ENCODE measurements at regions not wholly inside any gene's neighbourhood (a gene's known extent, or its start where the extent isn't known, plus 50 kb on each side); places are given as distances from the start of the nearest gene placed in this dataset.

- Histone ChIP-seq H3K36me3 (ENCODE audit: insufficient read depth, low read length) (no peaks in the 10 kb centered on the region), H3K4me3 (ENCODE audit: low read depth, low read length, poor library complexity, severe bottlenecking) (no peak overlapping the region), H4K20me1 (ENCODE audit: insufficient read depth, low read length) (no peaks in the 10 kb centered on the region), H3K4me1 (ENCODE audit: insufficient read depth, low read length, poor library complexity, severe bottlenecking) (no peaks in the 10 kb centered on the region), H3K27ac (ENCODE audit: low read depth, low read length, poor library complexity, severe bottlenecking) (no peak overlapping the region), H2AFZ (ENCODE audit: low read length) (no peak overlapping the region), H3K9me3 (ENCODE audit: low read length) (no peaks in the 10 kb centered on the region), H3K79me2 (ENCODE audit: insufficient read depth, low read depth, low read length) (no peaks in the 10 kb centered on the region), H3K9me2 (ENCODE audit: insufficient read depth, low read length) (no peaks in the 10 kb centered on the region), H3K4me2 (ENCODE audit: low read length) (no peak overlapping the region)
- no peak for TF ChIP-seq EZH2phosphoT487 (IDR thresholded peaks at IDR 0.05; ENCODE audit: borderline replicate concordance, low read depth, low read length)
- TF ChIP-seq, protein P1, sequence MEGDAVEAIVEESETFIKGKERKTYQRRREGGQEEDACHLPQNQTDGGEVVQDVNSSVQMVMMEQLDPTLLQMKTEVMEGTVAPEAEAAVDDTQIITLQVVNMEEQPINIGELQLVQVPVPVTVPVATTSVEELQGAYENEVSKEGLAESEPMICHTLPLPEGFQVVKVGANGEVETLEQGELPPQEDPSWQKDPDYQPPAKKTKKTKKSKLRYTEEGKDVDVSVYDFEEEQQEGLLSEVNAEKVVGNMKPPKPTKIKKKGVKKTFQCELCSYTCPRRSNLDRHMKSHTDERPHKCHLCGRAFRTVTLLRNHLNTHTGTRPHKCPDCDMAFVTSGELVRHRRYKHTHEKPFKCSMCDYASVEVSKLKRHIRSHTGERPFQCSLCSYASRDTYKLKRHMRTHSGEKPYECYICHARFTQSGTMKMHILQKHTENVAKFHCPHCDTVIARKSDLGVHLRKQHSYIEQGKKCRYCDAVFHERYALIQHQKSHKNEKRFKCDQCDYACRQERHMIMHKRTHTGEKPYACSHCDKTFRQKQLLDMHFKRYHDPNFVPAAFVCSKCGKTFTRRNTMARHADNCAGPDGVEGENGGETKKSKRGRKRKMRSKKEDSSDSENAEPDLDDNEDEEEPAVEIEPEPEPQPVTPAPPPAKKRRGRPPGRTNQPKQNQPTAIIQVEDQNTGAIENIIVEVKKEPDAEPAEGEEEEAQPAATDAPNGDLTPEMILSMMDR (conservative IDR thresholded peaks at IDR 0.05; ENCODE audit: low read length): no peak
- POLR2A ChIA-PET: interaction anchor here (1.5 kb wide), 1 partner anchor 10 kb away, joined by 3 read pairs; no protein-coding TSS in a partner anchor
- CTCF ChIA-PET (ENCODE audit: unreplicated experiment): no interaction called here
- DNase-seq (ENCODE audit: low spot score): no peak
- intact Hi-C loops (cut with micrococcal nuclease; ENCODE audit: unreplicated experiment): no loop called here
- BruUV-seq (replicated peaks): no TSS peak
Observed at GRCh38 chr15:46328821-46329220, 694.0 kb downstream of the SQOR start.

DNA sequence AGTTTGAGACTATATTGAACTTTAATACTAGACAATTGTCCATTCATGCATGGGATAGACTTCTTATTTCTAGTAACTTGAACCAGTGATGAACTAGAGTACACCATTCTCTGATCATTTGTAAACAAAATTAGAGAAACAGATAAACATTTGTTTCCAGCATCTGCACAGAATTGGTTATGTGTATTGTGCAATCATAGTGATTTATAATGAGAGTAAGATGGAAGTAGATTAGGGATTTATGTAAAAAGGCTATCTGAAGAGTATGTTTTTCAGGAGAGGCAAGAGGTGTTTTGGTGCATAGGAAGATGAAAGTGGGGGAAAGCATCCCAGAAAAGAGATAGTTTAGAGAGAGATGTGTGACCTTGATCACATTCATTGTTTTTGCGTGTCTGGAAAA is 695.0 kb downstream of the SQOR start:
- H3K4me2 ChIP-seq (ENCODE audit: low read length): no peak overlapping the region
- H3K4me1 ChIP-seq (ENCODE audit: insufficient read depth, low read length, poor library complexity, severe bottlenecking): no peaks in the 10 kb centered on the region
- no peaks in the 10 kb centered on the region for H3K79me2 ChIP-seq (ENCODE audit: insufficient read depth, low read depth, low read length)
- H3K27ac ChIP-seq (ENCODE audit: low read depth, low read length, poor library complexity, severe bottlenecking): no peak overlapping the region
- POLR2A ChIA-PET: no interaction called here
- no peak overlapping the region for H3K4me3 ChIP-seq (ENCODE audit: low read depth, low read length, poor library complexity, severe bottlenecking)
- H3K36me3 ChIP-seq (ENCODE audit: insufficient read depth, low read length): no peaks in the 10 kb centered on the region
- no TSS peak for BruUV-seq (replicated peaks)
- H3K9me3 ChIP-seq (ENCODE audit: low read length): no peaks in the 10 kb centered on the region
- H3K9me2 ChIP-seq (ENCODE audit: insufficient read depth, low read length): no peaks in the 10 kb centered on the region
- DNase-seq (ENCODE audit: low spot score): no peak
- intact Hi-C loops (cut with micrococcal nuclease; ENCODE audit: unreplicated experiment): no loop called here
- CTCF ChIA-PET (ENCODE audit: unreplicated experiment): no interaction called here
- TF ChIP-seq, protein P1 (conservative IDR thresholded peaks at IDR 0.05; ENCODE audit: low read length): no peak
- no peak for TF ChIP-seq EZH2phosphoT487 (IDR thresholded peaks at IDR 0.05; ENCODE audit: borderline replicate concordance, low read depth, low read length)
- no peak overlapping the region for H2AFZ ChIP-seq (ENCODE audit: low read length)
- H4K20me1 ChIP-seq (ENCODE audit: insufficient read depth, low read length): no peaks in the 10 kb centered on the region

DNA sequence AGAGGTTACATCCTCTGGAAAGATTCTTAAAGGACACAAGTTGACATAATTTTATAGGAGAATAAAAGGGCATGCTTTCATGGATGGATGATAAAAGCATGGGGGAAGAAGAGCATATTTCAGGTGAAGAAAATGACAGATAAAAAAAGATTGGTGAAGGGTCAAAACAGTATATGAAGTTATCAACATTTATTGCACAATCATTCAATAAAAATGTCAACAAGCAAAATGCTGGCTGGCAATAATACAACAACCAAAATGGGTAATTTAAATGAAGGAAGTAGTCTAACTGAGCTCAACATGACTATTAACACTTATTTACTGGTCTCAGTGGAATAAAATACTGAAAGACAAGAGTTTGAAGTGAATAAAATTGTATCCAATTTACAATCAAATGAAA is 696.7 kb downstream of the SQOR start:
- no TSS peak for BruUV-seq (replicated peaks)
- ChIA-PET POLR2A (no interaction called here), CTCF (ENCODE audit: unreplicated experiment) (no interaction called here)
- intact Hi-C loops (cut with micrococcal nuclease; ENCODE audit: unreplicated experiment): no loop called here
- H3K4me1 ChIP-seq (ENCODE audit: insufficient read depth, low read length, poor library complexity, severe bottlenecking): no peaks in the 10 kb centered on the region
- H2AFZ ChIP-seq (ENCODE audit: low read length): no peak overlapping the region
- H3K9me2 ChIP-seq (ENCODE audit: insufficient read depth, low read length): no peaks in the 10 kb centered on the region
- H4K20me1 ChIP-seq (ENCODE audit: insufficient read depth, low read length): no peaks in the 10 kb centered on the region
- H3K36me3 ChIP-seq (ENCODE audit: insufficient read depth, low read length): no peaks in the 10 kb centered on the region
- H3K9me3 ChIP-seq (ENCODE audit: low read length): no peaks in the 10 kb centered on the region
- no peak overlapping the region for H3K27ac ChIP-seq (ENCODE audit: low read depth, low read length, poor library complexity, severe bottlenecking)
- TF ChIP-seq EZH2phosphoT487 (IDR thresholded peaks at IDR 0.05; ENCODE audit: borderline replicate concordance, low read depth, low read length): no peak
- TF ChIP-seq, protein P1 (conservative IDR thresholded peaks at IDR 0.05; ENCODE audit: low read length): no peak
- no peaks in the 10 kb centered on the region for H3K79me2 ChIP-seq (ENCODE audit: insufficient read depth, low read depth, low read length)
- no peak for DNase-seq (ENCODE audit: low spot score)
- H3K4me3 ChIP-seq (ENCODE audit: low read depth, low read length, poor library complexity, severe bottlenecking): no peak overlapping the region
- H3K4me2 ChIP-seq (ENCODE audit: low read length): no peak overlapping the region

Measured in OCI-LY7 (cell line).